GM12878 (cell line): ENCODE measurements at regions not wholly inside any gene's neighbourhood (a gene's known extent, or its start where the extent isn't known, plus 50 kb on each side); places are given as distances from the start of the nearest gene placed in this dataset.

Experiments used
- CBFB ChIP-seq: IDR thresholded peaks from 2 replicates; pipeline ENCODE4 v1.6.1; 2016; ENCODE audit warnings: antibody characterized with exemption, low read depth
- CTCF ChIP-seq, 3 experiments: IDR thresholded peaks in 2 of 3; conservative IDR thresholded peaks in 1 of 3; 2 replicates each; pipeline ENCODE4 v1.5.1; 2011; ENCODE audit warnings: low read depth in 3 of 3, low read length in 3 of 3, mild to moderate bottlenecking in 3 of 3, control low read depth in 2 of 3, moderate library complexity in 2 of 3, inconsistent platforms in 1 of 3, mixed read lengths in 1 of 3; ENCODE audit not compliant: control insufficient read depth in 2 of 3, insufficient read depth in 1 of 3; ENCODE audit errors: extremely low read depth in 1 of 3
- NBN ChIP-seq: fragments of 450-650 bp; IDR thresholded peaks from 2 replicates; pipeline ENCODE4 v1.6.1; 2016
- POLR2A ChIP-seq: IDR thresholded peaks from 2 replicates; pipeline ENCODE4 v1.6.1; 2011; ENCODE audit warnings: low read depth, mild to moderate bottlenecking, low read length
- RAD51 ChIP-seq: fragments of 450-650 bp; IDR thresholded peaks from 2 replicates; pipeline ENCODE4 v1.6.1; 2016; ENCODE audit warnings: moderate library complexity, mild to moderate bottlenecking, inconsistent platforms
- ZNF592 ChIP-seq: fragments of 450-650 bp; IDR thresholded peaks from 2 replicates; pipeline ENCODE4 v1.6.1; 2017; ENCODE audit warnings: mild to moderate bottlenecking, moderate library complexity

- TF ChIP-seq RAD51: no peak
- TF ChIP-seq CBFB: no peak
- no peak for TF ChIP-seq CTCF (IDR thresholded peaks at IDR 0.05 in 2 of 3, conservative IDR thresholded peaks at IDR 0.05 in 1 of 3; ENCODE audit: control insufficient read depth in 2 of 3, extremely low read depth in 1 of 3, insufficient read depth in 1 of 3, low read depth in 3 of 3, low read length in 3 of 3)
- TF ChIP-seq POLR2A: no peak
- no peak for TF ChIP-seq ZNF592
- no peak for TF ChIP-seq NBN
These were observed 245.9 kb downstream of the METTL4 start for GRCh38 chr18:2325308-2325849.
